Breast epithelium (tissue), 4 donors: ENCODE measurements at regions not wholly inside any gene's neighbourhood (a gene's known extent, or its start where the extent isn't known, plus 50 kb on each side); places are given as distances from the start of the nearest gene placed in this dataset.

ENCODE experiments used
- DNase-seq, 2 donors: peaks; one replicate each; pipeline ENCODE4 v3.0.0-alpha.2; 2019; ENCODE audit warnings: low spot score in 2 of 2
- H3K27ac ChIP-seq, 2 donors: fragments of 200-600 bp; sonication (generic) in 1 of 2; one replicate each; pipeline ENCODE4 v1.5.1; 2016 to 2019; ENCODE audit warnings: mild to moderate bottlenecking in 1 of 2
- H3K27me3 ChIP-seq, 2 donors: fragments of 200-600 bp; sonication (generic) in 1 of 2; one replicate each; pipeline versions ENCODE4 v1.5.1 to v1.6.0; 2017 to 2019; ENCODE audit warnings: control low read depth in 1 of 2, mild to moderate bottlenecking in 1 of 2
- H3K36me3 ChIP-seq: fragments of 200-600 bp; one replicate; pipeline ENCODE4 v1.5.1; 2019
- H3K4me1 ChIP-seq, 2 donors: fragments of 200-600 bp; sonication (generic); one replicate each; pipeline ENCODE4 v1.5.1; 2016 to 2019; ENCODE audit warnings: control low read depth in 1 of 2
- H3K4me3 ChIP-seq, 3 donors: fragments of 200-600 bp; sonication (generic); 1 replicate in 2 of 3; 2 replicates in 1 of 3; pipeline ENCODE4 v1.5.1; 2016 to 2019; ENCODE audit warnings: mild to moderate bottlenecking in 3 of 3, moderate library complexity in 2 of 3
- H3K9me3 ChIP-seq, 2 donors: fragments of 200-600 bp; sonication (generic) in 1 of 2; one replicate each; pipeline ENCODE4 v1.5.1; 2016 to 2019; ENCODE audit warnings: control low read depth in 1 of 2
- CTCF ChIP-seq, 3 donors: fragments of 450-650 bp; IDR thresholded peaks; one replicate each; pipeline ENCODE4 v1.5.1; 2016 to 2017; ENCODE audit warnings: antibody characterized with exemption in 3 of 3, mild to moderate bottlenecking in 3 of 3, moderate library complexity in 3 of 3
- POLR2A ChIP-seq: fragments of 450-650 bp; IDR thresholded peaks from one replicate; pipeline ENCODE4 v1.6.1; 2016; ENCODE audit warnings: antibody characterized with exemption, mild to moderate bottlenecking, moderate library complexity
- POLR2AphosphoS5 ChIP-seq, 3 donors: sonication (generic); formaldehyde crosslinking; IDR thresholded peaks; one replicate each; pipeline ENCODE4 v1.6.1; 2017; ENCODE audit warnings: antibody characterized with exemption in 3 of 3
- intact Hi-C: fragments of 100-400 bp; cut with DNase I; formaldehyde crosslinking; loops from one replicate; pipeline ENCODE4 v1.15.1; 2023; ENCODE audit warnings: low total_unique reads

GRCh38 chr9:129375845-129376244 is 197.8 kb upstream of the IER5L start:
- no peaks in the 10 kb centered on the region for H3K27me3 ChIP-seq
- intact Hi-C loops: no loop called here

GRCh38 chr9:129374651-129375050 is 196.6 kb upstream of the IER5L start:
- Histone ChIP-seq H3K27me3 (no peaks in the 10 kb centered on the region), H3K4me1 (no peaks in the 10 kb centered on the region), H3K4me3 (no peak overlapping the region), H3K36me3 (no peaks in the 10 kb centered on the region), H3K27ac (no peak overlapping the region), H3K9me3 (no peaks in the 10 kb centered on the region)
- TF ChIP-seq POLR2A (no peak), POLR2AphosphoS5 (IDR thresholded peaks at IDR 0.05) (no peak), CTCF (IDR thresholded peaks at IDR 0.05) (no peak)
- intact Hi-C loops: no loop called here
- DNase-seq: no peak

More at GRCh38 chr9:129375845-129376244, 197.8 kb upstream of the IER5L start:
- no peak overlapping the region for H3K27ac ChIP-seq
- no peak overlapping the region for H3K4me3 ChIP-seq
- H3K9me3 ChIP-seq: no peaks in the 10 kb centered on the region
- no peaks in the 10 kb centered on the region for H3K36me3 ChIP-seq
- TF ChIP-seq POLR2A (no peak), CTCF (IDR thresholded peaks at IDR 0.05) (no peak), POLR2AphosphoS5 (IDR thresholded peaks at IDR 0.05) (no peak)
- H3K4me1 ChIP-seq: no peaks in the 10 kb centered on the region
- DNase-seq: no peak

GRCh38 chr9:129374231-129374630 is 196.2 kb upstream of the IER5L start:
- H3K27me3 ChIP-seq: no peaks in the 10 kb centered on the region
- TF ChIP-seq POLR2AphosphoS5 (IDR thresholded peaks at IDR 0.05) (no peak), CTCF (IDR thresholded peaks at IDR 0.05) (no peak), POLR2A (no peak)
- no peak for DNase-seq
- H3K4me1 ChIP-seq: no peaks in the 10 kb centered on the region
- no peak overlapping the region for H3K27ac ChIP-seq
- intact Hi-C loops: no loop called here
- H3K36me3 ChIP-seq: no peaks in the 10 kb centered on the region
- H3K4me3 ChIP-seq: no peak overlapping the region
- peaks cover 0 to 1% of the 10 kb centered on the region in 2 donors for H3K9me3 ChIP-seq

GRCh38 chr9:129373361-129373760 is 195.3 kb upstream of the IER5L start:
- intact Hi-C loops: no loop called here
- Histone ChIP-seq H3K27me3 (no peaks in the 10 kb centered on the region), H3K4me3 (no peak overlapping the region), H3K4me1 (no peaks in the 10 kb centered on the region), H3K36me3 (no peaks in the 10 kb centered on the region), H3K27ac (no peak overlapping the region), H3K9me3 (peaks cover 0 to 4% of the 10 kb centered on the region in 2 donors)
- no peak for TF ChIP-seq POLR2A
- TF ChIP-seq CTCF (IDR thresholded peaks at IDR 0.05): no peak
- DNase-seq: no peak

GRCh38 chr9:129370770-129371169 is 192.7 kb upstream of the IER5L start:
- Histone ChIP-seq H3K9me3 (peaks cover 0 to 4% of the 10 kb centered on the region in 2 donors), H3K36me3 (no peaks in the 10 kb centered on the region), H3K4me1 (no peaks in the 10 kb centered on the region), H3K4me3 (no peak overlapping the region), H3K27me3 (no peaks in the 10 kb centered on the region), H3K27ac (no peak overlapping the region)
- intact Hi-C loops: no loop called here
- TF ChIP-seq CTCF (IDR thresholded peaks at IDR 0.05): no peak
- TF ChIP-seq POLR2AphosphoS5 (IDR thresholded peaks at IDR 0.05): no peak
- TF ChIP-seq POLR2A: no peak
- DNase-seq: no peak
